ENCODE measurements at regions not wholly inside any gene's neighbourhood (a gene's known extent, or its start where the extent isn't known, plus 50 kb on each side); places are given as distances from the start of the nearest gene placed in this dataset.

DNA sequence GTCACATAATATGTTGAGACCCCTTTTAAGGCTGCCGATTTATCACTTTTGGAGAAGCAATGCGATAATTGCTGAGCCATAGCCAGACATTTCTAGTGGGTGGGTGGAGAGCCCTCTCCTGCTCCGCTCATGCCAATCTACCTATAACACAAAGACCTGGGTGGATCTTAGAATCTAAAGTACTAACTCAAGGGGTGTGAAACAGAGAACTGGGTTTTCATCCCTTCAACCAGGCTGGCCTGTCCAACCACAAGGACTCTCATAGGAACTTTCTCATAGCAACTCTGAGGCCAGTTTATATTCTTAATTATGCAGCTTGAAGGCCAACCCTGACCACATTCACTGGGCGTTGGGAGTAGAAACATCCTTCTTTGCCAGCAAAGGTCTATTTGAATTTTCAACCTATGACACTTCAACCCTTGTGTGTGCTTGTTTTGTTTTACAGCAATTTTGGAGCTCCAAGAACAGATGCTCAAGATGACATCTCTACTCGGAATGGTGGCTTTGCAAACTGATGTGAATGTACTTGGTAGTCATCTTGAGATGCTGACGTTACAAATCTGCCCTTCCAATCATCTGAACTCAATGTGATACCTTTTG lies 1198.2 kb upstream of the AUTS2 start:
- Histone ChIP-seq H3K4me3 (no peak overlapping the region), H3K4me1 (replicated peaks) (no peaks in the 10 kb centered on the region), H3K9me3 (no peaks in the 10 kb centered on the region), H3K27ac (no peak overlapping the region), H3K36me3 (no peaks in the 10 kb centered on the region), H3K27me3 (replicated peaks; ENCODE audit: insufficient read depth) (no peaks in the 10 kb centered on the region)
- DNase-seq (ENCODE audit: low spot score) = no peak
- intact Hi-C loops (cut with DNase I) = no loop called here
- 84% methylated on average over 6 of the region's 6 CpGs for WGBS
- TF ChIP-seq POLR2AphosphoS5 (IDR thresholded peaks at IDR 0.05) (no peak), POLR2A (IDR thresholded peaks at IDR 0.05) (no peak)
- TF ChIP-seq, protein P1, sequence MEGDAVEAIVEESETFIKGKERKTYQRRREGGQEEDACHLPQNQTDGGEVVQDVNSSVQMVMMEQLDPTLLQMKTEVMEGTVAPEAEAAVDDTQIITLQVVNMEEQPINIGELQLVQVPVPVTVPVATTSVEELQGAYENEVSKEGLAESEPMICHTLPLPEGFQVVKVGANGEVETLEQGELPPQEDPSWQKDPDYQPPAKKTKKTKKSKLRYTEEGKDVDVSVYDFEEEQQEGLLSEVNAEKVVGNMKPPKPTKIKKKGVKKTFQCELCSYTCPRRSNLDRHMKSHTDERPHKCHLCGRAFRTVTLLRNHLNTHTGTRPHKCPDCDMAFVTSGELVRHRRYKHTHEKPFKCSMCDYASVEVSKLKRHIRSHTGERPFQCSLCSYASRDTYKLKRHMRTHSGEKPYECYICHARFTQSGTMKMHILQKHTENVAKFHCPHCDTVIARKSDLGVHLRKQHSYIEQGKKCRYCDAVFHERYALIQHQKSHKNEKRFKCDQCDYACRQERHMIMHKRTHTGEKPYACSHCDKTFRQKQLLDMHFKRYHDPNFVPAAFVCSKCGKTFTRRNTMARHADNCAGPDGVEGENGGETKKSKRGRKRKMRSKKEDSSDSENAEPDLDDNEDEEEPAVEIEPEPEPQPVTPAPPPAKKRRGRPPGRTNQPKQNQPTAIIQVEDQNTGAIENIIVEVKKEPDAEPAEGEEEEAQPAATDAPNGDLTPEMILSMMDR (IDR thresholded peaks at IDR 0.05) = no peak

DNA sequence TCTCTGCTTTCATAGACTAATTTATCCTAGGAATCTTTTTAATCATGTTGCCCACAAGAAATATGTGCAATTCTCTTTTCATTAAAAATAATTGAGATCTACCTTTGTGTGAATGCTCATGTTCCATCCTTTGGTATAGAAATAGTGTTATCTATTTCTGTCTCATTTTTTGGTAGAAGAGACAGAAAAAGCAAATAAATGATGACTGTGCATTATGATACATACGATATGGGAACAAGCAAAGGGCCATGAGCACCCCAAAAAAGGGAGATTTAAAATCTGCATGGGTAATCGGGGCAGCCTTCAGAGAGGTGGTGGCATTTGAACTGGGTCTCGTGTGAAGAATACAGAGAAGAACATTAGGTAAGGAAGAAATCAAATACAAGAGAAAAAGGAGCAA lies 1197.5 kb upstream of the AUTS2 start:
- intact Hi-C loops (cut with DNase I) = no loop called here
- 95% methylated on average over 3 of the region's 3 CpGs for WGBS
- TF ChIP-seq, protein P1 (IDR thresholded peaks at IDR 0.05) = no peak
- Histone ChIP-seq H3K36me3 (no peaks in the 10 kb centered on the region), H3K4me1 (replicated peaks) (no peaks in the 10 kb centered on the region), H3K27ac (no peak overlapping the region), H3K4me3 (no peak overlapping the region), H3K27me3 (replicated peaks; ENCODE audit: insufficient read depth) (no peaks in the 10 kb centered on the region), H3K9me3 (no peaks in the 10 kb centered on the region)
- DNase-seq (ENCODE audit: low spot score) = no peak

DNA sequence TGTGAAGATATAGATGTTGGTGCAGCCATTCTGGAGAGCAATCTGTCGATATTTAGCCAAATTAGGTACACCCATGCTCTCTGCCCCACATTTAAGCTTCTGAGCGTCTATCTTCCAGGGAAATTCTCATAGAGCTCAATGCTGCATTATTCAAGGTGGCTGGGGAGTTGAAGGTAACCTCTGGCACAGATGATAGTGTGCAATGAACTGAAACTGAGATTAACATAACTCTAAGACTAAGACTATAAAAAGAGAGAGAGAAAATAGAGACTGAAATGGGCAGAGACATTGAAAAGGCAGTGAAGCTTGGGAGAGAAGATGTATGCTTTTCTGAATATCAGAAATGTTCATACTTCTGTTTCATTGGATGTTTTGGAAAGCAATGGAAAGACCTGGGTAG lies 1197.0 kb upstream of the AUTS2 start:
- no peak overlapping the region for H3K4me3 ChIP-seq
- intact Hi-C loops (cut with DNase I) = no loop called here
- no peaks in the 10 kb centered on the region for H3K4me1 ChIP-seq (replicated peaks)
- H3K9me3 ChIP-seq = no peaks in the 10 kb centered on the region
- no peaks in the 10 kb centered on the region for H3K36me3 ChIP-seq
- no peak for TF ChIP-seq POLR2AphosphoS5 (IDR thresholded peaks at IDR 0.05)
- TF ChIP-seq POLR2A (IDR thresholded peaks at IDR 0.05) = no peak
- TF ChIP-seq, protein P1 (IDR thresholded peaks at IDR 0.05) = no peak
- 88% methylated on average over 2 of the region's 2 CpGs for WGBS
- DNase-seq (ENCODE audit: low spot score) = no peak
- no peaks in the 10 kb centered on the region for H3K27me3 ChIP-seq (replicated peaks; ENCODE audit: insufficient read depth)
- H3K27ac ChIP-seq = no peak overlapping the region

DNA sequence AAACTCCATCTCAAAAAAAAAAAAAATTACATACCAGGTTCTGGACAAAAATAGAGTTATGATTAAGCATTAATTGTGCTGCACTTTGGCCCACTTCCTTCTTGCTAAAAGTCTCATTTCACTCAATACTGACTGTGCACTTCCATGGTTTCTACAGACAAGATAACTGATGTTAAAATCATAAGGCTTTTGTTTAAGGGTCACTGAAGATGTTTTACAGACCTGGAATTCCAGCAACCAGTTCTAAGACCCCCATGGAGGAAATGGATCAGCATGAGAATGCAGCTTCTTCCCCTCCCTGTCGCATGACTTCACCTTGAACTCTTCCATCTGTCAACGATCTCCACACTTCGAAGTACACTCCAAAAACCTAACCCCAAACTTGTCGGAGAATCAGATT lies 1191.8 kb upstream of the AUTS2 start:
- DNase-seq (ENCODE audit: low spot score) = no peak
- Histone ChIP-seq H3K27ac (no peak overlapping the region), H3K36me3 (no peaks in the 10 kb centered on the region), H3K4me1 (replicated peaks) (no peaks in the 10 kb centered on the region), H3K4me3 (no peak overlapping the region), H3K9me3 (no peaks in the 10 kb centered on the region), H3K27me3 (replicated peaks; ENCODE audit: insufficient read depth) (no peaks in the 10 kb centered on the region)
- no peak for TF ChIP-seq POLR2AphosphoS5 (IDR thresholded peaks at IDR 0.05)
- no peak for TF ChIP-seq POLR2A (IDR thresholded peaks at IDR 0.05)
- TF ChIP-seq, protein P1 (IDR thresholded peaks at IDR 0.05) = no peak
- WGBS = 65% methylated on average over 4 of the region's 4 CpGs
- intact Hi-C loops (cut with DNase I) = no loop called here

DNA sequence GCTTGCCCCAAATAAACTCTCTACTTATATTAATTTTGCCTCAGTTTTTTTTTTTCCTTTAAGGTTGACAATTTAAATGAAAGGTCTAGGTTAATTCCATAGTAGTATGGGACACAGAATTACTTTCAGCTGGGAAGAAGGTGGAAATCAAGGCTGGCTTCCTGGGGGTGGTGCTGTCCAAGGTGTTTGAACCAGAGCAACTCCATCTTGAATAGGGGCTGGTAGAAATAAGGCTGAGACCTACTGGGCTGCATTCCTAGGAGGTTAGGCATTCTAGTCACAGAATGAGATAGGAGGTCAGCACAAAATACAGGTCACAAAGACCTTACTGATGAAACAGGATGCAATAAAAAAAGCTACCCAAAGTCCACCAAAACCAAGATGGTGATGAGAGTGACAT lies 1190.8 kb upstream of the AUTS2 start:
- TF ChIP-seq POLR2AphosphoS5 (IDR thresholded peaks at IDR 0.05) (no peak), POLR2A (IDR thresholded peaks at IDR 0.05) (no peak)
- TF ChIP-seq, protein P1 (IDR thresholded peaks at IDR 0.05) = no peak
- DNase-seq (ENCODE audit: low spot score) = no peak
- no peaks in the 10 kb centered on the region for H3K36me3 ChIP-seq
- no peak overlapping the region for H3K4me3 ChIP-seq
- intact Hi-C loops (cut with DNase I) = no loop called here
- no peaks in the 10 kb centered on the region for H3K27me3 ChIP-seq (replicated peaks; ENCODE audit: insufficient read depth)
- no peaks in the 10 kb centered on the region for H3K9me3 ChIP-seq
- H3K4me1 ChIP-seq (replicated peaks) = no peaks in the 10 kb centered on the region
- H3K27ac ChIP-seq = no peak overlapping the region
